Endothelial cell of umbilical vein (primary cell): ENCODE measurements at regions not wholly inside any gene's neighbourhood (a gene's known extent, or its start where the extent isn't known, plus 50 kb on each side); places are given as distances from the start of the nearest gene placed in this dataset.

Experiments used
- BruUV-seq: library from RNA; stranded (reverse); fragments of 400-500 nt; replicated peaks from 2 replicates; lab custom pipeline; 2021; lab: Mats Ljungman, UMichigan
- CTCF ChIA-PET: fragments of 300-600, 350-600 bp; sonication (Branson Sonifier 250); formaldehyde crosslinking; loops from one replicate; lab custom pipeline; 2021; ENCODE audit warnings: antibody characterized with exemption, inconsistent platforms; lab: Charles Lee
- POLR2A ChIA-PET: fragments of 300-600, 350-600 bp; sonication (Branson Sonifier 250); formaldehyde crosslinking; loops from one replicate; lab custom pipeline; 2021; ENCODE audit warnings: antibody characterized with exemption, inconsistent platforms; lab: Charles Lee
- DNase-seq: peaks from one replicate; pipeline ENCODE4 v3.0.0-alpha.2; 2011; ENCODE audit warnings: low read depth, low spot score
- FAIRE-seq: peaks from 2 replicates; lab custom pipeline; 2011; peaks lifted over from hg19 to GRCh38; lab: Jason Lieb, UNC
- H2AFZ ChIP-seq: 2 replicates; pipeline ENCODE4 v1.6.0; 2012; ENCODE audit warnings: low read depth, low read length, control low read depth, inconsistent platforms
- H3K27ac ChIP-seq: 2 replicates; pipeline ENCODE4 v1.5.1; 2011; ENCODE audit warnings: low read depth, mild to moderate bottlenecking, control low read depth, low read length, moderate library complexity; ENCODE audit not compliant: insufficient read depth
- H3K27me3 ChIP-seq, 2 experiments: 2 replicates each; pipeline versions ENCODE4 v1.6.0 to v1.6.1; 2011; ENCODE audit warnings: low read length in 2 of 2, mixed read lengths in 1 of 2; ENCODE audit not compliant: control insufficient read depth in 2 of 2, insufficient read depth in 2 of 2
- H3K36me3 ChIP-seq, 2 experiments: 2 replicates in 1 of 2; 3 replicates in 1 of 2; pipeline ENCODE4 v1.5.1; 2011; ENCODE audit warnings: low read length in 2 of 2, mild to moderate bottlenecking in 1 of 2, moderate library complexity in 1 of 2; ENCODE audit not compliant: control insufficient read depth in 2 of 2, insufficient read depth in 2 of 2; ENCODE audit errors: extremely low read depth in 1 of 2
- H3K4me1 ChIP-seq: 3 replicates; pipeline ENCODE4 v1.5.1; 2011; ENCODE audit warnings: mild to moderate bottlenecking, low read length; ENCODE audit not compliant: control insufficient read depth, insufficient read depth; ENCODE audit errors: extremely low read depth
- H3K4me2 ChIP-seq: 2 replicates; pipeline ENCODE4 v1.6.1; 2011; ENCODE audit warnings: low read length, control low read depth, mixed read lengths; ENCODE audit not compliant: insufficient read depth
- H3K4me3 ChIP-seq, 3 experiments: fragments of 200-600 bp in 1 of 3; sonication (generic), shearing (Covaris generic) in 1 of 3; replicated peaks in 1 of 3; 2 replicates each; pipeline ENCODE4 v1.5.1; 2011 to 2016; ENCODE audit warnings: control low read depth in 3 of 3, low read length in 3 of 3, mild to moderate bottlenecking in 2 of 3, inconsistent platforms in 1 of 3, low read depth in 1 of 3, moderate library complexity in 1 of 3; ENCODE audit not compliant: insufficient read depth in 1 of 3
- H3K79me2 ChIP-seq: 2 replicates; pipeline ENCODE4 v1.6.0; 2012; ENCODE audit warnings: low read length, inconsistent platforms; ENCODE audit not compliant: control insufficient read depth, insufficient read depth
- H3K9ac ChIP-seq: replicated peaks from 2 replicates; pipeline ENCODE3; 2011; ENCODE audit warnings: low read length, control low read depth; ENCODE audit not compliant: insufficient read depth; ENCODE audit errors: extremely low read depth
- H3K9me1 ChIP-seq: replicated peaks from 3 replicates; pipeline ENCODE4 v1.6.0; 2011; ENCODE audit warnings: mild to moderate bottlenecking, low read length; ENCODE audit not compliant: control insufficient read depth, insufficient read depth; ENCODE audit errors: extremely low read depth
- H3K9me3 ChIP-seq: replicated peaks from 2 replicates; pipeline ENCODE4 v1.5.1; 2012; ENCODE audit warnings: low read length, inconsistent platforms; ENCODE audit not compliant: control insufficient read depth, insufficient read depth
- H4K20me1 ChIP-seq: replicated peaks from 2 replicates; pipeline ENCODE3; 2011; ENCODE audit warnings: mild to moderate bottlenecking, low read length; ENCODE audit not compliant: control insufficient read depth, insufficient read depth; ENCODE audit errors: extremely low read depth
- CTCF ChIP-seq, 2 donors: IDR thresholded peaks; 1 replicate in 1 of 2; 2 replicates in 1 of 2; pipeline ENCODE4 v1.5.1; 2011; ENCODE audit warnings: low read length in 2 of 2, mild to moderate bottlenecking in 2 of 2, moderate library complexity in 2 of 2, control low read depth in 1 of 2, inconsistent platforms in 1 of 2, low read depth in 1 of 2; ENCODE audit not compliant: insufficient read depth in 1 of 2; ENCODE audit errors: extremely low read depth in 1 of 2
- EZH2 ChIP-seq: IDR thresholded peaks from 2 replicates; pipeline ENCODE4 v1.6.1; 2012; ENCODE audit warnings: borderline replicate concordance, low read depth, mild to moderate bottlenecking, moderate library complexity, low read length, inconsistent platforms; ENCODE audit not compliant: severe bottlenecking
- FOS ChIP-seq: IDR thresholded peaks from 2 replicates; pipeline ENCODE4 v1.6.1; 2011; ENCODE audit warnings: mild to moderate bottlenecking, low read length, moderate library complexity, borderline replicate concordance; ENCODE audit not compliant: insufficient read depth
- GATA2 ChIP-seq: IDR thresholded peaks from 2 replicates; pipeline ENCODE4 v1.7.0; 2011; ENCODE audit warnings: low read depth, mild to moderate bottlenecking, moderate library complexity, mixed read lengths, low read length; ENCODE audit not compliant: insufficient read length, insufficient read depth
- JUN ChIP-seq: IDR thresholded peaks from 2 replicates; pipeline ENCODE4 v1.6.1; 2011; ENCODE audit warnings: borderline replicate concordance, low read depth; ENCODE audit not compliant: insufficient read length, insufficient read depth
- MAX ChIP-seq: IDR thresholded peaks from 2 replicates; pipeline ENCODE4 v1.6.1; 2011; ENCODE audit not compliant: insufficient read depth, insufficient read length
- MYC ChIP-seq: IDR thresholded peaks from one replicate; pipeline ENCODE4 v1.6.1; 2011; ENCODE audit warnings: mild to moderate bottlenecking, low read depth, low read length
- POLR2A ChIP-seq: IDR thresholded peaks from 2 replicates; pipeline ENCODE4 v1.6.1; 2012; ENCODE audit warnings: low read depth, mild to moderate bottlenecking, control low read depth, low read length
- POLR2AphosphoS5 ChIP-seq: IDR thresholded peaks from 2 replicates; pipeline ENCODE4 v1.6.1; 2012; ENCODE audit warnings: low read depth, mild to moderate bottlenecking, control low read depth, low read length, moderate library complexity; ENCODE audit not compliant: insufficient read depth
- dilution Hi-C: fragments of 300-500 bp; cut with MboI; formaldehyde crosslinking; loops from one replicate; pipeline ENCODE4 v1.15.0; 2019; ENCODE audit warnings: low sequenced_read_pairs; ENCODE audit not compliant: extremely low pct_ligation_motif_present
- intact Hi-C: fragments of 100-400 bp; cut with micrococcal nuclease; formaldehyde crosslinking; loops from one replicate; pipeline ENCODE4 v1.10.0; 2022

DNA sequence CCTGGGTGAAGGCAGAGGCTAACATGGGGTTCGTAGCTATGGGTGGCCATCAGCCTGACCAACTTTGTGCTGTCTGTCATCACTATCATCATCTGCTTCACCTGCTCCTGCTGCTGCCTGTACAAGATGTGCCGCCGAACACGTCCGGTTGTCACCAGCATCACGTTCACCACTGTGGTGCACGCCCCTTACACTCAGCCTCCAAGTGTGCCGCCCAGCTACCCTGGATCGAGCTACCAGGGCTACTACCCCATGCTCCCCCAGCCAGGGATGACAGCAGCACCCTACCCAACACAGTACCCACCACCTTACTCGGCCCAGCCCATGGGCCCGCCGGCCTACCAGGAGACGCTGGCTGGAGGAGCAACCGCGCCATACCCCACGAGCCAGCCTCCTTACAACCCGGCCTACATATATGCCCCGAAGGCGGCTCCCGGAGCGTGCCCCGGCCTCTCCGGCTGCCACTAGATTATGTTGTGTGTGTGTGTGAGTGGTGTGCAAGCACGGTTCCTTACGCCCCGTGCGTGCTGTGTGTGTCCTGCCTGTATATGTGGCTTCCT is 213.4 kb upstream of the XIST start:
- ChIA-PET POLR2A (no interaction called here), CTCF (no interaction called here)
- Histone ChIP-seq H2AFZ (no peak overlapping the region), H4K20me1 (no peaks in the 10 kb centered on the region), H3K4me3 (no peak overlapping the region), H3K4me2 (no peak overlapping the region), H3K9me3 (no peaks in the 10 kb centered on the region), H3K9ac (no peak overlapping the region), H3K27me3 (no peaks in the 10 kb centered on the region), H3K27ac (no peak overlapping the region), H3K36me3 (no peaks in the 10 kb centered on the region), H3K79me2 (no peaks in the 10 kb centered on the region), H3K9me1 (no peaks in the 10 kb centered on the region), H3K4me1 (no peaks in the 10 kb centered on the region)
- no peak for DNase-seq
- TF ChIP-seq MAX (no peak), FOS (no peak), JUN (no peak), CTCF (IDR thresholded peaks at IDR 0.05; ENCODE audit: extremely low read depth in 1 of 2, insufficient read depth in 1 of 2, low read depth in 1 of 2, low read length in 2 of 2) (no peak), EZH2 (no peak), GATA2 (no peak), POLR2AphosphoS5 (no peak), POLR2A (no peak), MYC (no peak)
- dilution Hi-C loops, result no loop called here
- intact Hi-C loops, result no loop called here
- no peak for FAIRE-seq
- BruUV-seq, result no TSS peak
